OCI-LY1 (cell line): ENCODE measurements at regions not wholly inside any gene's neighbourhood (a gene's known extent, or its start where the extent isn't known, plus 50 kb on each side); places are given as distances from the start of the nearest gene placed in this dataset.
A peak's percentile ranks its signal among the peaks of the same experiment; 100 is the strongest.
"Not testable (repeated sequence)": the region's sequence is repeated elsewhere in the genome, so short reads cannot be mapped to it uniquely, and the experiment has no call there.

Experiments
- H2AFZ ChIP-seq: fragments of 200-600 bp; sonication (generic), shearing (Covaris generic); 2 replicates; pipeline ENCODE4 v1.6.0; 2014; ENCODE audit warnings: antibody characterized with exemption, mild to moderate bottlenecking, low read length
- H3F3A ChIP-seq: fragments of 200-600 bp; sonication (generic), shearing (Covaris generic); 2 replicates; pipeline ENCODE4 v1.6.0; 2014; ENCODE audit warnings: mild to moderate bottlenecking, antibody characterized with exemption, low read length, moderate library complexity; ENCODE audit not compliant: insufficient read depth
- H3K27ac ChIP-seq: fragments of 200-600 bp; sonication (generic); 2 replicates; pipeline ENCODE4 v1.5.1; 2014; ENCODE audit warnings: low read length, mixed run types, mild to moderate bottlenecking, low read depth; ENCODE audit not compliant: poor library complexity, severe bottlenecking
- H3K27me3 ChIP-seq: fragments of 200-600 bp; sonication (generic); 2 replicates; pipeline ENCODE4 v1.6.0; 2014; ENCODE audit warnings: antibody characterized with exemption, mild to moderate bottlenecking, low read length, moderate library complexity; ENCODE audit not compliant: insufficient read depth
- H3K36me3 ChIP-seq: fragments of 200-600 bp; sonication (generic); 2 replicates; pipeline ENCODE4 v1.6.1; 2014; ENCODE audit warnings: mild to moderate bottlenecking, antibody characterized with exemption, low read length, moderate library complexity, mixed read lengths; ENCODE audit not compliant: insufficient read depth
- H3K4me1 ChIP-seq: fragments of 200-600 bp; sonication (generic); 2 replicates; pipeline ENCODE4 v1.5.1; 2014; ENCODE audit warnings: mild to moderate bottlenecking, low read length, moderate library complexity; ENCODE audit not compliant: insufficient read depth, severe bottlenecking
- H3K4me2 ChIP-seq: fragments of 200-600 bp; sonication (generic), shearing (Covaris generic); 2 replicates; pipeline ENCODE4 v1.6.1; 2014; ENCODE audit warnings: low read length
- H3K4me3 ChIP-seq: fragments of 200-600 bp; sonication (generic); 2 replicates; pipeline ENCODE4 v1.5.1; 2014; ENCODE audit warnings: low read length, low read depth, mild to moderate bottlenecking, mixed read lengths; ENCODE audit not compliant: poor library complexity, severe bottlenecking
- H3K79me2 ChIP-seq: fragments of 200-600 bp; shearing (Covaris generic); 2 replicates; pipeline ENCODE4 v1.6.1; 2016; ENCODE audit warnings: mixed run types, low read length, mixed read lengths; ENCODE audit not compliant: insufficient read depth
- H3K9ac ChIP-seq: fragments of 200-600 bp; sonication (generic), shearing (Covaris generic); 2 replicates; pipeline ENCODE4 v1.6.1; 2014; ENCODE audit warnings: mild to moderate bottlenecking, low read length, mixed read lengths
- H3K9me2 ChIP-seq: fragments of 200-600 bp; sonication (generic), shearing (Covaris generic); 2 replicates; pipeline ENCODE4 v1.6.1; 2014; ENCODE audit warnings: low read depth, mild to moderate bottlenecking, low read length, mixed read lengths
- H3K9me3 ChIP-seq: fragments of 200-600 bp; shearing (Covaris generic); 2 replicates; pipeline ENCODE4 v1.6.1; 2014; ENCODE audit warnings: low read length, mixed read lengths
- H4K20me1 ChIP-seq: fragments of 200-600 bp; sonication (generic), shearing (Covaris generic); 2 replicates; pipeline ENCODE4 v1.6.0; 2016; ENCODE audit warnings: mild to moderate bottlenecking, low read length; ENCODE audit not compliant: insufficient read depth
- CTCF ChIP-seq: fragments of 200-600 bp; sonication (generic), shearing (Covaris generic); IDR thresholded peaks from 2 replicates; pipeline ENCODE4 v1.5.1; 2017; ENCODE audit warnings: mild to moderate bottlenecking, antibody characterized with exemption, low read length, moderate library complexity, mixed read lengths
- EZH2 ChIP-seq: fragments of 200-600 bp; sonication (generic), shearing (Covaris generic); IDR thresholded peaks from 2 replicates; pipeline ENCODE4 v1.8.0; 2017; ENCODE audit warnings: borderline replicate concordance, mixed run types, mild to moderate bottlenecking, antibody characterized with exemption, low read length, moderate library complexity, mixed read lengths

DNA sequence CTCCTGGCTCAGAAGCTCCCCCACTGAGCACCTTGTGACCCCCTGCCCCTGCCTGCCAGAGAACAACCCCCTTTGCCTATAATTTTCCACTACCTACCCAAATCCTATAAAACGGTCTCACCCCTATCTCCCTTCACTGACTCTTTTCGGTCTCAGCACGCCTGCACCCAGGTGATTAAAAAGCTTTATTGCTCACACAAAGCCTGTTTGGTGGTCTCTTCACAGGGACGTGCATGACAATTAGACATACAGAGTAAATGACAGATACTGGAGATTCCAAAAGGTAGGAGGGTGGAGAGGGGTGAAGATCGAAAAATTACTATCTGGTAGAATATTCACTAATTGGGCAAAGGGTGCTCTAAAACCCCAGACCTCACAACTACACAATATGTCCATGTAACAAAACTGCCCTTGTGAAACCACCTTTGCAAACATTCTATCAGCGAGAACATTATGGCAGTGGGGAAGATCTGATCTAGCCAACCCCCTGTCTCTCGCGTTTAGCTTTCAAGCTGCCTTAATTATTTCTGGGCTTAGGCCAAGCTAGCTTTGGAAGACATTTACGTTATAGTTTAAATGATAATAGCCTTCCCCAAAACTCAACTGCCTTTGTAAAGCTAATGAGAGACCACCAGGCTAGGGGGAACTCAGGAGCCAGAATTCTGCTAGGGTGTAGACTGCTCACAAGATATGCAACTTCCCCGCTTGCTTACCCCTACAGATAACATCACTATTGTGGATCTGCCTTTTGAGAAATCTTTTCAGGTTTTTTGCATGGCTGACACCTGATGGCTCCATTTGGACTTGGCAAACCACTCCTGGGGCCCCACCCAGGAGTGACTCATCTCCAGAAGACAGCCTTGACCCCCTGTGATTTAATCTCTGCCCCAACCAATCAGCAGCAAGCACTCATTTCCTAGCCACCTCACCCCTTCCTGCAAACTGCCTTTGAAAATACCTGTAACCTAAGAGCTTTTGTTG lies 1534.0 kb upstream of the SPRY2 start:
- Histone ChIP-seq H3K27me3 (no peaks in the 10 kb centered on the region), H3F3A (no peaks in the 10 kb centered on the region), H3K9me3 (no peaks in the 10 kb centered on the region), H4K20me1 (no peaks in the 10 kb centered on the region), H3K4me3 (no peak overlapping the region), H3K4me1 (no peaks in the 10 kb centered on the region), H3K36me3 (no peaks in the 10 kb centered on the region), H3K9me2 (no peaks in the 10 kb centered on the region), H2AFZ (no peak overlapping the region), H3K4me2 (no peak overlapping the region), H3K9ac (no peak overlapping the region), H3K79me2 (no peaks in the 10 kb centered on the region), H3K27ac (no peak overlapping the region)
- TF ChIP-seq EZH2 = no peak
- no peak for TF ChIP-seq CTCF

GRCh38 chr13:81874253-81874652 lies 1533.3 kb upstream of the SPRY2 start:
- H3K4me3 ChIP-seq = no peak overlapping the region
- H2AFZ ChIP-seq = no peak overlapping the region

DNA sequence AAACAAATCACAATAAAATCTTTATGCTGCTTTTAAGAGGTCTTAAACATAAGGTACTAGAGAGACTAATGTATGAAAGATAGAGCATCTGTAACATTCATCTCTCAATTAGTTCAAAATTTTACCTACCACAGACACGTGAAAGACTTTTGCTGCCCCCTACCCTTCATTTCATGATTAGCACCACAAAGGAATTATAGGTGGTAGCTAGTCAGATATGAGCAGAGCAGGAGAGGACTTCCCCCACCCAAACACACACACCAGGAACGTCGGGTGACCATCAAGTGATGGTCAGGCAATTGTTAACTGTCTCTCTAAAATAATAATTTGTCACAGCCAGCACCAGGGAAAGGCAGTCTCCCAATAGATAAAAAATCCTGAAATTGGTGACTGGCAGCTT lies 1531.7 kb upstream of the SPRY2 start:
- Histone ChIP-seq H3K79me2 (no peaks in the 10 kb centered on the region), H3F3A (no peaks in the 10 kb centered on the region), H4K20me1 (no peaks in the 10 kb centered on the region), H2AFZ (no peak overlapping the region), H3K36me3 (no peaks in the 10 kb centered on the region), H3K4me1 (no peaks in the 10 kb centered on the region), H3K4me3 (no peak overlapping the region), H3K4me2 (no peak overlapping the region), H3K9ac (no peak overlapping the region), H3K9me2 (no peaks in the 10 kb centered on the region), H3K9me3 (no peaks in the 10 kb centered on the region), H3K27me3 (no peaks in the 10 kb centered on the region), H3K27ac (no peak overlapping the region)
- TF ChIP-seq CTCF = peak; percentile 64
- TF ChIP-seq EZH2 = no peak

More at GRCh38 chr13:81874253-81874652, 1533.3 kb upstream of the SPRY2 start:
- H3K9me2 ChIP-seq = no peaks in the 10 kb centered on the region
- TF ChIP-seq CTCF (no peak), EZH2 (no peak)
- H3K4me1 ChIP-seq = no peaks in the 10 kb centered on the region
- H3K36me3 ChIP-seq = no peaks in the 10 kb centered on the region
- no peaks in the 10 kb centered on the region for H3K27me3 ChIP-seq
- H3F3A ChIP-seq = no peaks in the 10 kb centered on the region
- no peaks in the 10 kb centered on the region for H4K20me1 ChIP-seq
- no peak overlapping the region for H3K27ac ChIP-seq
- H3K79me2 ChIP-seq = no peaks in the 10 kb centered on the region
- H3K9ac ChIP-seq = no peak overlapping the region
- H3K4me2 ChIP-seq = no peak overlapping the region
- no peaks in the 10 kb centered on the region for H3K9me3 ChIP-seq

DNA sequence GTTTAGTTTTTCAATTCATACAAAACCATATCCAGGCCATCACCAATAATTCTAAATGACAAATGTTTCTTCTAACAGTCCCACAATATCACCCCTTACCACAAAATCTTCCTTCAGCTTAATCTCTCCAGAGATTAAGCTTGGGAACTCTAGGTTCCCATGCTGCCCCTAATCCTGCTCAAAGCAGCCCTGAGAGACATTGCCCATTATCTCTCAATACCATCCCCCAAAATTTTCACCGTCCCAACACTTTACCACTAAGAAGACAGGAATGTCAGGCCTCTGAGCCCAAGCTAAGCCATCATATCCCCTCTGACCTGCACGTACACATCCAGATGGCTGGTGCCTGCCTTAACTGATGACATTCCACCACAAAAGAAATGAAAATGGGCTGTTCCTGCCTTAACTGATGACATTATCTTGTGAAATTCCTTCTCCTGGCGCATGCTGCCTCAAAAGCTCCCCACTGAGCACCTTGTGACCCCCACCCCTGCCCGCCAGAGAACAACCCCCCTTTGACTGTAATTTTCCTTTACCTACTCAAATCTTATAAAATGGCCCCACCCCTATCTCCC lies 1530.9 kb upstream of the SPRY2 start:
- not testable (repeated sequence) for H3K27me3 ChIP-seq, H3K9ac ChIP-seq, H3K9me3 ChIP-seq, H3K36me3 ChIP-seq, H2AFZ ChIP-seq, H3K4me1 ChIP-seq, H4K20me1 ChIP-seq, H3K27ac ChIP-seq, H3K9me2 ChIP-seq, H3K4me3 ChIP-seq, H3K4me2 ChIP-seq, H3F3A ChIP-seq, H3K79me2 ChIP-seq
